ENCODE measurements at regions not wholly inside any gene's neighbourhood (a gene's known extent, or its start where the extent isn't known, plus 50 kb on each side); places are given as distances from the start of the nearest gene placed in this dataset.

GRCh38 chr20:43365691-43366090 lies 92.0 kb upstream of the SRSF6 start:
- no peak for TF ChIP-seq EZH2 (IDR thresholded peaks at IDR 0.05; ENCODE audit: borderline replicate concordance, insufficient read depth, low read depth, low read length, poor library complexity, severe bottlenecking)
- no peak for TF ChIP-seq CTCF (IDR thresholded peaks at IDR 0.05)
- H3K4me1 ChIP-seq (ENCODE audit: control insufficient read depth in 2 of 2, insufficient read depth in 2 of 2, low read length in 2 of 2): no peaks in the 10 kb centered on the region
- H3K4me1 Mint-ChIP-seq: no peaks in the 10 kb centered on the region
- no peaks in the 10 kb centered on the region for H3K79me2 ChIP-seq (ENCODE audit: control insufficient read depth, insufficient read depth, low read length)
- no peaks in the 10 kb centered on the region for H3K27me3 ChIP-seq (replicated peaks in 1 of 4; ENCODE audit: control extremely low read depth in 1 of 4, control insufficient read depth in 3 of 4, insufficient read depth in 4 of 4, low read length in 3 of 4)
- ChIA-PET CTCF (no interaction called here), POLR2A (no interaction called here)
- H3K27ac ChIP-seq (ENCODE audit: low read length in 2 of 2): no peak overlapping the region
- H3K4me3 Mint-ChIP-seq: no peak overlapping the region
- no peak overlapping the region for H3K4me2 ChIP-seq (replicated peaks; ENCODE audit: low read depth, low read length, poor library complexity, severe bottlenecking)
- intact Hi-C loops (cut with micrococcal nuclease): no loop called here
- no peak overlapping the region for H3K9ac ChIP-seq (ENCODE audit: low read length)
- no peaks in the 10 kb centered on the region for H3K36me3 ChIP-seq (replicated peaks in 1 of 2; ENCODE audit: control extremely low read depth in 1 of 2, control insufficient read depth in 1 of 2, extremely low read depth in 1 of 2, insufficient read depth in 2 of 2, low read length in 1 of 2)
- H2AFZ ChIP-seq (ENCODE audit: insufficient read depth, low read depth, low read length, poor library complexity, severe bottlenecking): no peak overlapping the region
- no peaks in the 10 kb centered on the region for H4K20me1 ChIP-seq (ENCODE audit: control insufficient read depth, insufficient read depth, low read length, poor library complexity, severe bottlenecking)
- ATAC-seq (ENCODE audit: low read depth) (no peak), DNase-seq (no peak)
- WGBS (ENCODE audit: insufficient coverage): 50% methylated on average over 9 of the region's 10 CpGs
- no peaks in the 10 kb centered on the region for H3K9me3 ChIP-seq (ENCODE audit: control extremely low read depth in 1 of 3, control insufficient read depth in 2 of 3, insufficient read depth in 1 of 3, low read length in 2 of 3)
- H3K9me3 Mint-ChIP-seq (ENCODE audit: insufficient read depth): no peaks in the 10 kb centered on the region
- H3K27ac Mint-ChIP-seq: no peak overlapping the region
- H3K27me3 Mint-ChIP-seq: peaks cover 18% of the 10 kb centered on the region
- no peak overlapping the region for H3K4me3 ChIP-seq (ENCODE audit: control extremely low read depth in 1 of 5, extremely low read depth in 1 of 5, insufficient read depth in 1 of 5, low read depth in 2 of 5, low read length in 4 of 5)

GRCh38 chr20:43364001-43364400 lies 93.7 kb upstream of the SRSF6 start:
- no peaks in the 10 kb centered on the region for H3K36me3 ChIP-seq (replicated peaks in 1 of 2; ENCODE audit: control extremely low read depth in 1 of 2, control insufficient read depth in 1 of 2, extremely low read depth in 1 of 2, insufficient read depth in 2 of 2, low read length in 1 of 2)
- intact Hi-C loops (cut with micrococcal nuclease): no loop called here
- no peaks in the 10 kb centered on the region for H3K4me1 Mint-ChIP-seq
- H2AFZ ChIP-seq (ENCODE audit: insufficient read depth, low read depth, low read length, poor library complexity, severe bottlenecking): no peak overlapping the region
- no peak for TF ChIP-seq EZH2 (IDR thresholded peaks at IDR 0.05; ENCODE audit: borderline replicate concordance, insufficient read depth, low read depth, low read length, poor library complexity, severe bottlenecking)
- TF ChIP-seq CTCF (IDR thresholded peaks at IDR 0.05): no peak
- ATAC-seq (ENCODE audit: low read depth): no peak
- DNase-seq: no peak
- H3K79me2 ChIP-seq (ENCODE audit: control insufficient read depth, insufficient read depth, low read length): no peaks in the 10 kb centered on the region
- no peak overlapping the region for H3K4me3 Mint-ChIP-seq
- ChIA-PET CTCF (no interaction called here), POLR2A (no interaction called here)
- no peaks in the 10 kb centered on the region for H3K9me3 ChIP-seq (ENCODE audit: control extremely low read depth in 1 of 3, control insufficient read depth in 2 of 3, insufficient read depth in 1 of 3, low read length in 2 of 3)
- peaks cover 18% of the 10 kb centered on the region for H3K27me3 Mint-ChIP-seq
- no peaks in the 10 kb centered on the region for H4K20me1 ChIP-seq (ENCODE audit: control insufficient read depth, insufficient read depth, low read length, poor library complexity, severe bottlenecking)
- H3K4me2 ChIP-seq (replicated peaks; ENCODE audit: low read depth, low read length, poor library complexity, severe bottlenecking): no peak overlapping the region
- H3K27ac ChIP-seq (ENCODE audit: low read length in 2 of 2): no peak overlapping the region
- no peak overlapping the region for H3K4me3 ChIP-seq (ENCODE audit: control extremely low read depth in 1 of 5, extremely low read depth in 1 of 5, insufficient read depth in 1 of 5, low read depth in 2 of 5, low read length in 4 of 5)
- H3K9me3 Mint-ChIP-seq (ENCODE audit: insufficient read depth): no peaks in the 10 kb centered on the region
- H3K27ac Mint-ChIP-seq: no peak overlapping the region
- H3K27me3 ChIP-seq (replicated peaks in 1 of 4; ENCODE audit: control extremely low read depth in 1 of 4, control insufficient read depth in 3 of 4, insufficient read depth in 4 of 4, low read length in 3 of 4): no peaks in the 10 kb centered on the region
- H3K4me1 ChIP-seq (ENCODE audit: control insufficient read depth in 2 of 2, insufficient read depth in 2 of 2, low read length in 2 of 2): no peaks in the 10 kb centered on the region
- no peak overlapping the region for H3K9ac ChIP-seq (ENCODE audit: low read length)
- 84% methylated on average over 8 of the region's 8 CpGs for WGBS (ENCODE audit: insufficient coverage)

All from B cell (primary cell).